ENCODE measurements at regions not wholly inside any gene's neighbourhood (a gene's known extent, or its start where the extent isn't known, plus 50 kb on each side); places are given as distances from the start of the nearest gene placed in this dataset.

DNA sequence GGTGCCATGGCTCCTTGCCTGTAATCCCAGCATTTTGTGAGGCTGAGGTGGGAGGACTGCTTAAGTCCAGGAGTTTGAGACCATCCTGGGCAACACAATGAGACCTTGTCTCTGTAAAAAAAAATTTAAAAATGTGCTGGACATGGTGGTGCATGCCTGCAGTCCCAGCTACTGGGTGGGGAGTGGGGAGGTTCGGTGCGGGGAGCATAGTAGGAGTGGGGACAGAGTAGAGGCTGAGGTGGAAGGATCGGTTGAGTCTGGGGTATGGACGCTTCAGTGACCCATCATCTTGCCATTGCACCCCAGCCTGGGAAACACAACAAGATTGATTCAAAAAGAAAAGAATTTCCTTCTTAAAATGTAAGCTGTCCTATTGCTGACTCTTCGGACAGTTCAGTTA is 1490.0 kb upstream of the GBE1 start:
- Histone ChIP-seq H3K27me3 (ENCODE audit: control insufficient read depth, insufficient read depth, low read length) (no peaks in the 10 kb centered on the region), H3K9ac (ENCODE audit: low read length) (no peak overlapping the region)

DNA sequence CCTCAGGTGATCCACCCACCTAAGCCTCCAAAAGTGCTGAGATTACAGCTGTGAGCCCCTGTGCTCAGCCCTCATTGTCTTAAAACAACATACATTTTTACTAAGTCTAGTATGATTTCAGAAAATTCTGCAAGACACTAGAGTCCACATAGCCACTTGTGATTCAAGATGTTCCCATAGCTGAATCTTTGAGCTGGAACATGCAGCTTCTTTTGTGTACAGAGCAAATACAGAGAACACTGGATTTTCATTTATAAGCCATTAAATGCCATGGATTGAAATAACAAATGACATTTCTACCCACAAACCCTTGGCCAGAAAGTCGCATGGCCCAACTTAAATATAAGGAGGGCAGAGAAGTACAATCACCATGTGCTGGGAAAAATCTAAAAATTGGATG is 1489.2 kb upstream of the GBE1 start:
- Histone ChIP-seq H3K27ac (ENCODE audit: low read depth, low read length) (no peak overlapping the region), H3K27me3 (ENCODE audit: control insufficient read depth, insufficient read depth, low read length) (no peaks in the 10 kb centered on the region), H3K36me3 (ENCODE audit: control insufficient read depth, insufficient read depth, low read length) (no peaks in the 10 kb centered on the region), H3K9ac (ENCODE audit: low read length) (no peak overlapping the region), H3K4me3 (ENCODE audit: low read depth, low read length) (no peak overlapping the region), H3K9me3 (ENCODE audit: control insufficient read depth, insufficient read depth, low read depth, low read length) (no peaks in the 10 kb centered on the region), H3K4me1 (ENCODE audit: control insufficient read depth, insufficient read depth, low read length) (no peaks in the 10 kb centered on the region)

More for the DNA sequence above, 1490.0 kb upstream of the GBE1 start:
- H3K9me3 ChIP-seq (ENCODE audit: control insufficient read depth, insufficient read depth, low read depth, low read length), result no peaks in the 10 kb centered on the region
- no peak overlapping the region for H3K4me3 ChIP-seq (ENCODE audit: low read depth, low read length)
- no peaks in the 10 kb centered on the region for H3K4me1 ChIP-seq (ENCODE audit: control insufficient read depth, insufficient read depth, low read length)
- no peaks in the 10 kb centered on the region for H3K36me3 ChIP-seq (ENCODE audit: control insufficient read depth, insufficient read depth, low read length)
- H3K27ac ChIP-seq (ENCODE audit: low read depth, low read length), result no peak overlapping the region

DNA sequence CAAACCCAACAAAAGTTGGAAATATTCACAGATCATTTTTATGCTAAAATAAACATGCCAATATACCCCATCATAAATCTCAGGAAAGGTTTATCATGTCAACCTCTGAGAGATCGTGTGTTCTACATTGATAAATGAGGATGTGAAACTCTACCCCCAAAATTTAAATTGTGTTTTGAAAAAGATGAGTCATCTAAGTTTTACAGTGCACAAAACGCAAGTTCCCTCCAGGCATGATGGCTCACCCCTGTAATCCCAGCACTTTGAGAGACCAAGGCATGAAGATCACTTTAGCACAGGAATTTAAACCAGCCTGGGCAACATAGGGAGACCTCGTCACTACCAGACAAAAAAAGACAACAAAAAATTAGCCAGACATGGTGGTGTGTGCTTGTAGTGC is 1487.0 kb upstream of the GBE1 start:
- H3K36me3 ChIP-seq (ENCODE audit: control insufficient read depth, insufficient read depth, low read length), result no peaks in the 10 kb centered on the region
- H3K4me1 ChIP-seq (ENCODE audit: control insufficient read depth, insufficient read depth, low read length), result no peaks in the 10 kb centered on the region

DNA sequence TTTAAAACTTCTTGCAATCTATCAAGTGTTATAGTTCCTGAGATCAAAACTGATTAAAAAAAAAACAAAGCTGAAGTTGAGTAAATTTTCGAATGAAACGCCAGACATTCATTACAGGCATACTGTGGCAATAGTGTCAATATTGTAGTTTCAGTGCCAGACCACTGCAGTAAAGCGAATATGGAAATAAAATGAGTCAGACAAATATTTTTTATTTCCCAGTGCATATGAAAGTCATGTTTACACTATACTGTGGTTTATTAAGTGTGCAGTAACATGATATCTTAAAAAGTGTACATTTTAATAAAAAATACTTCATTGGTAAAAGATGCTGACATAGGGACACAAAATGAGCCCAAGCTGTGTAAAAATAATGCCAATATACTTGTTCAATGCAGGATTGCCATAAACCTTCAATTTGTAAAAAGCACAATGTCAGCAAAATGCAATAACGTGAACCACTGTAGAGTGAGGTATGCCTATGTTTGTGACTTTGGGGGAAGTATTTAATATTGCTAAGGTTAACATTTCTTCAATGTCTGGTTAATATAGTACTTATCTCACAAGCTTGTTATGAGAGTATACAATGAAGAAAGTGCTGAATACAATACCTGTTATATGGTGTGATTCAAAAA is 1473.9 kb upstream of the GBE1 start:
- Histone ChIP-seq H3K27ac (ENCODE audit: low read depth, low read length) (no peak overlapping the region), H3K4me3 (ENCODE audit: low read depth, low read length) (no peak overlapping the region), H3K36me3 (ENCODE audit: control insufficient read depth, insufficient read depth, low read length) (no peaks in the 10 kb centered on the region), H3K27me3 (ENCODE audit: control insufficient read depth, insufficient read depth, low read length) (no peaks in the 10 kb centered on the region), H3K4me1 (ENCODE audit: control insufficient read depth, insufficient read depth, low read length) (peaks cover 2% of the 10 kb centered on the region; the same call in 1 of the 2 replicates), H3K9me3 (ENCODE audit: control insufficient read depth, insufficient read depth, low read depth, low read length) (no peaks in the 10 kb centered on the region), H3K9ac (ENCODE audit: low read length) (no peak overlapping the region)

More for the DNA sequence above, 1487.0 kb upstream of the GBE1 start:
- no peak overlapping the region for H3K27ac ChIP-seq (ENCODE audit: low read depth, low read length)
- H3K4me3 ChIP-seq (ENCODE audit: low read depth, low read length), result no peak overlapping the region
- H3K27me3 ChIP-seq (ENCODE audit: control insufficient read depth, insufficient read depth, low read length), result no peaks in the 10 kb centered on the region
- H3K9ac ChIP-seq (ENCODE audit: low read length), result no peak overlapping the region
- 0 out of 2 replicates have a peak, but pooled peaks cover 2% of the 10 kb centered on the region for H3K9me3 ChIP-seq (ENCODE audit: control insufficient read depth, insufficient read depth, low read depth, low read length)

DNA sequence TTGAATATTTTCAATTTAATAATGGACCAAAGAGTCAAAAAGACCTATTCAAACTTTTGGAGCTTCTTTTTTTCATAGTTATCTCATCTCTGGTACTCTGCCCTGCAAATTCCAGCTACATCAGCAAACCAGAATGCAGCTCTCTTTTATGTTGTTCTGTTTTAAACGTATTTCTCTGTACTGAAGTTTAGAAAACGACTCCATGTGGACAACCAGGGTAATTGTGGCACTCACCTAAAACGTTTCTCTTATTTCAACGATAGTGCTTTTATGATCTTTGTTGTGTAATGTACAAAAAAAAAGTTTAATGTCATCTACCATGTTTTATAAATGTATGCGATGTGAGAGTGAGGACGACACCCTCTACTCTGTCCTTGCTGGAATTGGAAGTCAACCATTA is 1472.3 kb upstream of the GBE1 start:
- H3K4me1 ChIP-seq (ENCODE audit: control insufficient read depth, insufficient read depth, low read length), result peaks cover 2% of the 10 kb centered on the region; the same call in 1 of the 2 replicates
- no peak overlapping the region for H3K4me3 ChIP-seq (ENCODE audit: low read depth, low read length)
- no peaks in the 10 kb centered on the region for H3K36me3 ChIP-seq (ENCODE audit: control insufficient read depth, insufficient read depth, low read length)
- H3K9ac ChIP-seq (ENCODE audit: low read length), result no peak overlapping the region
- H3K27me3 ChIP-seq (ENCODE audit: control insufficient read depth, insufficient read depth, low read length), result no peaks in the 10 kb centered on the region
- H3K27ac ChIP-seq (ENCODE audit: low read depth, low read length), result no peak overlapping the region
- H3K9me3 ChIP-seq (ENCODE audit: control insufficient read depth, insufficient read depth, low read depth, low read length), result no peaks in the 10 kb centered on the region

DNA sequence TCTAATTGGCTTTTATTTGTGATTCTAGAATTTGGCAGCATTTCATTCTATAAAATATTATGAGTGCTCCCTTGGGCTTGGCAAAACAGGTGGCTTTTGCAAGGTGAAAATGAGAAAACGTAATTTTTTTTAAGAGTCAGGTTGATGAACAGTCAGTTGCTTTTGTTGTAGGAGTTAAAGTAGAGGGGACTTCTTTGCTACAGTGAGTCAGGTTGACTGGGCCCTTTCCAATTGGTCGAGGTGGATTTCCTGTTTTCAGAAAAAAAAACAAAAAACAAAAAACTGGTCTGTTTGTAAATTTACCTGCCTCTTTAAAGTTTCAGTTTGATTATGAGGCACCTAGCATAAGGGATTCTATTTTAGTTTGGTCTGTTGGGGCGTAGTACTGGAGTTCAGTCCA is 1469.4 kb upstream of the GBE1 start:
- Histone ChIP-seq H3K4me1 (ENCODE audit: control insufficient read depth, insufficient read depth, low read length) (peaks cover 2% of the 10 kb centered on the region; the same call in 1 of the 2 replicates), H3K9me3 (ENCODE audit: control insufficient read depth, insufficient read depth, low read depth, low read length) (no peaks in the 10 kb centered on the region), H3K9ac (ENCODE audit: low read length) (no peak overlapping the region), H3K27ac (ENCODE audit: low read depth, low read length) (no peak overlapping the region), H3K27me3 (ENCODE audit: control insufficient read depth, insufficient read depth, low read length) (no peaks in the 10 kb centered on the region), H3K4me3 (ENCODE audit: low read depth, low read length) (no peak overlapping the region), H3K36me3 (ENCODE audit: control insufficient read depth, insufficient read depth, low read length) (no peaks in the 10 kb centered on the region)

DNA sequence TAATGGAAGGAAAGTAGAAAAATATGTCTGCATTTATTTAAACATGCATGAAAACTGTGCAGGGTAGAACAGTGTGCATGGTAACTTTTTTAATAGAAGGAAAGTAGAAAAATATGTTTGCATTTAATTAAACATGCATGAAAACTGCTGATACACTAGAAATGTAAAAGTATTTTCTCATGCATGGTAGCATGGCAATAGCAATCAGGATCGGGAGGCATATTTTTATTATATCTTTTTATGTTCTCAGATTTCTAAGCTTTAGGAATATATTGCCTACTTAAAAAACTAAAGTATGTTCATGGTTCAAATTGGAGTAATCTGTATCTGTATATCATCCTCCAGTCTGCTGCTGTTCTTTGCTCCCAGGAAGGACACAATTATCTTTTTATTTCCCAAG is 1468.9 kb upstream of the GBE1 start:
- H3K4me1 ChIP-seq (ENCODE audit: control insufficient read depth, insufficient read depth, low read length), result peaks cover 2% of the 10 kb centered on the region; the same call in 1 of the 2 replicates
- H3K9me3 ChIP-seq (ENCODE audit: control insufficient read depth, insufficient read depth, low read depth, low read length), result no peaks in the 10 kb centered on the region
- H3K36me3 ChIP-seq (ENCODE audit: control insufficient read depth, insufficient read depth, low read length), result no peaks in the 10 kb centered on the region
- H3K27ac ChIP-seq (ENCODE audit: low read depth, low read length), result no peak overlapping the region
- no peak overlapping the region for H3K4me3 ChIP-seq (ENCODE audit: low read depth, low read length)
- H3K27me3 ChIP-seq (ENCODE audit: control insufficient read depth, insufficient read depth, low read length), result no peaks in the 10 kb centered on the region
- H3K9ac ChIP-seq (ENCODE audit: low read length), result no peak overlapping the region

DNA sequence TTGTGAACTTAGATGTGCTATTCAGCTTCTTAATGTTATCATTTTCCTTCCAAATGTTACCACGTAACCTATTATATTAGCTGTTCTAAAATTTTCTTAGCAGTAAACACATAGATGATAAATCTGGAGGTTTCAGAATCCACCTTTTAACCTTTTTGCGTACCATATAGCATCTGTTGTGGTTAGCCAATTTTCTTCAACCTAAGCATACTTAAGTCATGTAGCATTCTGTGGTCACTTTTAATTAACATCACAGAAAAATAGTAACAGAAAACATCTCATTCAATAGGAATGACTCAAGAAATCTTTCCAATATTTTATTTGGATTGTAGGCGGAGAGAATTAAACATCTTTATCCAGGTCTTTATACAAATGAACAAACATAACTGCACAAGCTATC is 1465.3 kb upstream of the GBE1 start:
- peaks cover 2% of the 10 kb centered on the region; the same call in 1 of the 2 replicates for H3K4me1 ChIP-seq (ENCODE audit: control insufficient read depth, insufficient read depth, low read length)
- no peak overlapping the region for H3K27ac ChIP-seq (ENCODE audit: low read depth, low read length)
- no peaks in the 10 kb centered on the region for H3K36me3 ChIP-seq (ENCODE audit: control insufficient read depth, insufficient read depth, low read length)
- H3K9ac ChIP-seq (ENCODE audit: low read length), result no peak overlapping the region
- H3K4me3 ChIP-seq (ENCODE audit: low read depth, low read length), result no peak overlapping the region
- H3K27me3 ChIP-seq (ENCODE audit: control insufficient read depth, insufficient read depth, low read length), result no peaks in the 10 kb centered on the region
- H3K9me3 ChIP-seq (ENCODE audit: control insufficient read depth, insufficient read depth, low read depth, low read length), result no peaks in the 10 kb centered on the region

DNA sequence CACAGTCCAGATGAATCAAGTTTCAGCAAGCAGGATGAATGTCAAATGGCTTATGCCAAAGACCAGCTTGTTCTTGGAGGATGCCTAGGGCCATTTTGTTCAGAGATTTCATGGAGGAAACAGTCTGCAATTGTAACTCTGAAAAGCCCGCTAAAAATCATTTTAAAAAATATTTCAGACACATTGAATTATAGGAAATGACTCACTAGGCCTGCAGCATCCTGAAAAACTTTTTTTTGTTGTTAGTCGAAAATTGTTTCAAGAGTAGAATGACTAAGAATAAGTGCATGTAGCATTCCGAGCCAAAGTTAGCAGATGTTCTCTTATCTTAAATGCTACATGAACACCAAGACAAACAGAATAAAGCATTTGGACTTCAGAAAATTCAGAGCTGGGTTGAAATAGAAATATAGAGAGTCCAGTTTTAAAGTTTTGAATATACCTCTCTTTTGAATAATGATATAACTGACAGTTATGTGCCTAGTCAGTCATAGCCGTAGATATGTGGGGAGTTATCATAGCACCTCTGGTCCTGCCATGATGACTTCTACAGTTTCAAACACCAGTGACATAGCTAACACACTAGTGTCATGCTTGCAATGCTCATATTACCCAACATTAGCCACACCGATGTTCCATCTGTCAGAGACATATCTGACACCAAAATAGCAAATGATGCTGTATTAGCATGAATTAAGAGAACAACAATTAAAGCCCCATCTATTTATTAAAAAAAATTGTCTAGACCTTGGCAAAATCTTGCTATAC is 1462.8 kb upstream of the GBE1 start:
- H3K27me3 ChIP-seq (ENCODE audit: control insufficient read depth, insufficient read depth, low read length), result no peaks in the 10 kb centered on the region
- no peaks in the 10 kb centered on the region for H3K36me3 ChIP-seq (ENCODE audit: control insufficient read depth, insufficient read depth, low read length)
- H3K4me3 ChIP-seq (ENCODE audit: low read depth, low read length), result no peak overlapping the region
- H3K9ac ChIP-seq (ENCODE audit: low read length), result no peak overlapping the region
- no peak overlapping the region for H3K27ac ChIP-seq (ENCODE audit: low read depth, low read length)
- no peaks in the 10 kb centered on the region for H3K9me3 ChIP-seq (ENCODE audit: control insufficient read depth, insufficient read depth, low read depth, low read length)
- H3K4me1 ChIP-seq (ENCODE audit: control insufficient read depth, insufficient read depth, low read length), result no peaks in the 10 kb centered on the region

DNA sequence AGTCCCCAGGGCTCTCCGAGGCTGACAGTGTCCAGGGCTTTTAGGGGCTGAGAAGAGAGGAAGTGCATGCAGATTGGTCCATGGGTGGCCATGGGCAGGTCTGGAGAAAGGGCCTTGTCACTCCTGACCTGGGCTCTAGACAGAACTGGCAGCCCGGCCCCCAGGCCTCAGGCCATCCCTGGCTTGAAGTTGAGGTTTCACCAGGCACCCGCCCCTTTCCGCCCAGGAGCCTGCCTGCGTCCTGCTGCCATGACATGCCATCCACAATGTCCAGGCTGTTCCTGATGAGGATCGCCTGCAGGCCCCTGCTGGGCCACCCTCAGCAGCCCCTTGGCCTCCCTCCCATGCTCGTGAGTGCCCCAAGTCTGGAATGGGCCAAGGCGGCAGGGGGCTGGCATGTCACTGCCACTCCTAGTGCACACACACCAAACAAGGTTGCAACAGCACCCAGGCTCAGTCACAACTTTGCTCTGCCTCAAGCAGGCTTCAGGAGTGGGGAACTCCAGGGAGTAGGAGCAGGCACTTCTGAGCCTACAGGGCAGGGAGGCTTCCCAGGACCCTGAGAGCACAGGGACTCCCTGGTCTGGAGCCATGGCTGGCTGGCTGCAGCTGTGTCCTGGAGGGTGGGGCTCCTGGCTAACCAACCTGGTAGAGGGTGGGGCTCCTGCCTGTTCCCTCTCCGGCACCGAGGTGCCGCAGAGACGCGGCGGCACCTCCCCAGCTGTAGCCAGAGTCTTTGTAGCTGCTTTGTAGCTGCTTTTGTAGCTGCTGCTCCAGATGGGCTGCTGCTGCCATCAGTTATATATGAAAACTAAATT is 1457.1 kb upstream of the GBE1 start:
- Histone ChIP-seq H3K4me1 (ENCODE audit: control insufficient read depth, insufficient read depth, low read length) (no peaks in the 10 kb centered on the region), H3K27ac (ENCODE audit: low read depth, low read length) (no peak overlapping the region)

More for the DNA sequence above, 1457.1 kb upstream of the GBE1 start:
- Histone ChIP-seq H3K27me3 (ENCODE audit: control insufficient read depth, insufficient read depth, low read length) (no peaks in the 10 kb centered on the region), H3K4me3 (ENCODE audit: low read depth, low read length) (no peak overlapping the region), H3K9ac (ENCODE audit: low read length) (no peak overlapping the region), H3K36me3 (ENCODE audit: control insufficient read depth, insufficient read depth, low read length) (no peaks in the 10 kb centered on the region), H3K9me3 (ENCODE audit: control insufficient read depth, insufficient read depth, low read depth, low read length) (no peaks in the 10 kb centered on the region)

All from HUES6 (cell line).